CD4-positive, alpha-beta T cell treated with Interferon gamma for 1 hour (primary cell): ENCODE measurements at regions not wholly inside any gene's neighbourhood (a gene's known extent, or its start where the extent isn't known, plus 50 kb on each side); places are given as distances from the start of the nearest gene placed in this dataset.

Source experiments
- DNase-seq: peaks from one replicate; pipeline ENCODE4 v3.0.0-alpha.2; 2020

- DNase-seq: no peak
These were observed 307.7 kb downstream of the LMO4 start for GRCh38 chr1:87636198-87636892.

DNA sequence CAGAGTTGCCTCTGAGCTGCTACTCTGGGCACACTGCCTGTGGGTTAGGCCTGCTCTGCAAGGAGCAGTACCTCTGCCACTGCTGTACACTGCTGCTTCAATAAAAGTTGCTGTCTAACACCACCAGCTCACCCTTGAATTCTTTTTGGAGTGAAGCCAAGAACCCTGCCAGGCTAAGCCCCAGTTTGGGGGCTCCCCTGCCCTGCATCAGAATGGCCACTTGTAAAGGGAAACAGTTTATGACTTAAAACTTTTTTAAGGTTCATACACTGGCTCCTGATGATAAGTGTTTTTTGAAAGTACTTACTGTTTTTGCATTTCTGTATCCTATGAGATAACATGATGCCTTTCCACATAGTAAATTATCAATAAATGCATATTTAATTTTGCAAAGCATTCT lies 310.0 kb downstream of the LMO4 start:
- no peak for DNase-seq

DNA sequence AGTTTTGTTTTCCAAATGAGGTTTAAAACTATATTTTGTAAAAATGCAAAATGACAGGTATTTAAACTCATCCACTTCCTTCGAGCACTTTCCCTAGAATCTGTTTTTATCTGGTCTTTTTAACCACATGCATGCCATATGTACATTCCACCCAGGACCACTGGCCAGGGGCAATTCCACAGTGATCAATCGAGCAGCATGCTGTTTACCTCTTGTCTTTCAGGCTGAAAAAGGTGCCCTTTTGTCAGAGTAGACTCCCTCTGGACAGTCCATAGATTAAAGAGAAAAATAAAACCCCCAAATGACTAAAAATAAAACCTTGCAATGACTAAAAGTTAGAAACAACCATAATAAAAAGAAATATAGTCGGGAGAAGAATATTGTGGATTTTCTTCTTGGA lies 313.3 kb downstream of the LMO4 start:
- DNase-seq: no peak

GRCh38 chr1:87642581-87643221 lies 314.0 kb downstream of the LMO4 start:
- DNase-seq: no peak

DNA sequence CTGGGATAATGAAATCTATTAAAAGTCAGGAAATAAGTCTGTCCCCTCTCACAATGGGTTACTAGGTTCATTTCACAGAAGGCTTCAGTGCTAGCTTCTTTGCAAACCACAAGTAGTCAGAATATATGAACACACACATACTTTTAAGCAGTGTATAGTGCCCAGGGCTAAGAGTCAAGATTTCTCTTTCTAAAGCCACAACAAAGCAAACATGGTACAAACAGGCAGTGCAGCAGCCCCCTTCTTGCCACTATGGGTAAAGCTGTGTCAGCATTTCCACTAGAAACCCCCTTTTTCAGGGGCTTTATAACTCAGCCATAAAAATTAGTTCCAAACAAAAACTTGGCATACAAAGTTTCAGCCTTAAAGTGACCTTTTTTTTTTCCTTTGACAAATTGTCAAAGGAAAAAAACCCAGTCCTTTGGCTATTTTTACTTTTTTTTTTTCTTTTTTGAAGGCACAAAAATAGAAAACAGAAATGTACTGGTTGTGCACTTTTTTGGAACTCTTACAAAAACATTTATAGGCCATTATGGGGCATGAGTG lies 315.4 kb downstream of the LMO4 start:
- no peak for DNase-seq

GRCh38 chr1:87644579-87645190 lies 316.0 kb downstream of the LMO4 start:
- no peak for DNase-seq

GRCh38 chr1:87647430-87648177 lies 318.9 kb downstream of the LMO4 start:
- DNase-seq: no peak

GRCh38 chr1:87648323-87649119 lies 319.8 kb downstream of the LMO4 start:
- no peak for DNase-seq

GRCh38 chr1:87650306-87650705 lies 321.6 kb downstream of the LMO4 start:
- DNase-seq: no peak

DNA sequence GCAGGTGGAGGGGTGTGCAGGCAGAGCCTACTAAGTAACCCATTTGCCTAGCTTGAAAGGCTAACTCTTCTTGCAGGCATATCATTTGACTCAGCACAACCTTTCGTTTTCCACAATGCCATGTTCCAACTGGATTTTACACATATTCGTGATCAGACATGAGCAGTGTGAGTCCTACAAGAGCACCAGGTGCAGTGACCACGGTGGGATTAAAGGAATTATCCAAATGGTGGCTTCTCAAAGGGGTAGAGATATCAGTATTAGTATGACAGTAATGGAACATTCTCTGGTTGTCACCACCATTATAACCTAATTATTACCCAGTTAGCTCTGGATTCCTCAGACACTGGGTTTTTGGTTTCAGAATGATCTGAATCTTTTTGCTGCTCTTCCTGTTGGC lies 323.5 kb downstream of the LMO4 start:
- DNase-seq: no peak

GRCh38 chr1:87665151-87665550 lies 336.5 kb downstream of the LMO4 start:
- no peak for DNase-seq

DNA sequence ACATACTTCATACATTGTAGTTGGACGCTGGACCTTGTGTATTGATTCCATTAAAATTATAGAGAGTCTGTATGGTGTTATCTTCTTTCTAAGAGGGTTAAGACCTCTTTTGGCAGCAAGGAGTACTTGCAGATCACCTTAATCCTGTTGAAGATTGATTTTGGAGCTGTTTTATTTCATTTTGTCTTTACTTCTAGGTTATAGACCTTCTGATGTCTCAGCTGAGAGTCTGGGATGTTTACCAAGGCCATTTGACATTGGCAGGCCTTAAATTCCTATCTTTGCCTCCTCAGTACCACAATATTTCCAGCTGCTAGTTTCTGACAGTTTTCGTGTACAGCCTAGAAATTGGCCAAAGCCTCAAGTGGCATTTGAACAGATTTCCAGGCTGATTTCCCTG lies 338.0 kb downstream of the LMO4 start:
- DNase-seq: no peak

GRCh38 chr1:87669674-87670073 lies 341.0 kb downstream of the LMO4 start:
- no peak for DNase-seq

DNA sequence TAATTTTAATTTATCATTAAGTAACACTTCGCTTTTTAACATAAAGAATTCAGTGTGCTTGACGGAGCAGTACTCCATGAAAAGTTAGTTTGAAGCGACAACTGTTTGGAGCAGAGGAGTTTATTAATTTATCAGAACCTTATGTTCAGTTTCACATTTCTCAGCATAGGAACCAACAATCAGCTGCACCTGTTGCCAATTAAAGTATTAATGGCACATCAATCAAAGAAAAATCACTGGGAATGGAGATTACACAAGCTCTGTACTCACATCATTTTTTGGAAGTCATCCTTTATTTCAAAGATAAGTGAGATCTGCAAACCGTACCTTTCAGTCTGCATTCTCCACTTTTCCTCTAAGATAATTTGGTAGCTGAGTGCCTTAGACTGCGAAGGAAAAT lies 344.6 kb downstream of the LMO4 start:
- no peak for DNase-seq

- no peak for DNase-seq
These were observed 345.1 kb downstream of the LMO4 start for GRCh38 chr1:87673748-87674147.

- DNase-seq: no peak
These were observed 346.1 kb downstream of the LMO4 start for GRCh38 chr1:87674791-87675190.

GRCh38 chr1:87678266-87678665 lies 349.6 kb downstream of the LMO4 start:
- DNase-seq: no peak

GRCh38 chr1:87682565-87682964 lies 353.9 kb downstream of the LMO4 start:
- no peak for DNase-seq

GRCh38 chr1:87683196-87683956 lies 354.7 kb downstream of the LMO4 start:
- no peak for DNase-seq

DNA sequence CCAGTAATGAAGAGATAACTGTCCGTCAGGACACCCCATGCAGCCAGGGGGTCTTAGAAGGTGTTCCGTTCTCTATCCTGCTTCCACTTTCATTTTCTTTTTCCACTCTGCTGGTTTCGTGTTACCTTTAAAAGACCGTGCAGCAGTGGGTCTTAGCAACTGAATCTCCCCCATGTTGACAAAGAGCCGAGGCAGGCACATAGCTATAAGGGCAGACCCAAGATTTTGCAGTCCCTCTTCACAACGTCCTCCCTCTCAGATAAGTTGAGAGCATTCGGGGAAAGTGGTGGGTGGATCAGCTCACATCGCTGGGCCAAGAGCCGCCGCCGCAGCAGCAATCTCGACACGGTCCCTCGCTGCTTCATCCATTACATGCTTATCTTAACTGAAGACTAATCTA lies 355.5 kb downstream of the LMO4 start:
- DNase-seq: no peak

GRCh38 chr1:87684713-87685205 lies 356.1 kb downstream of the LMO4 start:
- no peak for DNase-seq
